ENCODE measurements at regions not wholly inside any gene's neighbourhood (a gene's known extent, or its start where the extent isn't known, plus 50 kb on each side); places are given as distances from the start of the nearest gene placed in this dataset.

DNA sequence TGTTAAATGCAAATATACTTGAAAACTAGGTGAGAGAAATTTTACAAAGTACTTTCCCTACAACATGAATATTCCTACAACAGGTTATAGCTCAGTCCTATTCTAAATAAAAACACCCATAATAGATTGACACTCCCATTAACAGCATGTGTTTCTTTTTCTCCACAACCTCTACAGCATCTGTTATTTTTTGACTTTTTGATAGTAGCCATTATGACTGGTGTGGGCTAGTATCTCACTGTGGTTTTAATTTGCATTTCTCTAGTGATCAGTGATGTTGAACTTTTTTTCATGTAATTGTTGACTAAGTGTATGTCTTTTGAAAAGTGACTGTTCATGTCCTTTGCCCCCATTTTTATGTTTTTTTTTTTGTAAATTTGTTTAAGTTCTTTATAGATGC, 1506.1 kb upstream of the CDH9 start:
- no peaks in the 10 kb centered on the region for H3K27me3 Mint-ChIP-seq (ENCODE audit: insufficient read depth, low read depth, poor library complexity)
- Histone ChIP-seq H3K4me1 (ENCODE audit: insufficient read depth) (no peaks in the 10 kb centered on the region), H3K4me2 (no peak overlapping the region), H3F3A (replicated peaks; ENCODE audit: low read depth) (no peaks in the 10 kb centered on the region), H2AFZ (no peak overlapping the region), H4K20me1 (replicated peaks; ENCODE audit: insufficient read depth) (no peaks in the 10 kb centered on the region), H3K4me3 (no peak overlapping the region), H3K9me2 (ENCODE audit: insufficient read depth) (no peaks in the 10 kb centered on the region), H3K27ac (ENCODE audit: low read depth) (no peak overlapping the region), H3K36me3 (ENCODE audit: insufficient read depth) (no peaks in the 10 kb centered on the region), H3K79me2 (replicated peaks; ENCODE audit: insufficient read depth) (no peaks in the 10 kb centered on the region), H3K27me3 (ENCODE audit: insufficient read depth) (no peaks in the 10 kb centered on the region)
- ATAC-seq (no peak), DNase-seq (ENCODE audit: low spot score) (no peak)
- H3K9me3 Mint-ChIP-seq, result peaks cover 3% of the 10 kb centered on the region; the same call in 1 of the 3 replicates
- TF ChIP-seq ZNF462 (CRISPR knock-in tag; IDR thresholded peaks at IDR 0.05) (no peak), ZNF331 (CRISPR knock-in tag; IDR thresholded peaks at IDR 0.05; ENCODE audit: low read depth) (no peak), ETS1 (IDR thresholded peaks at IDR 0.05) (no peak), EZH2 (IDR thresholded peaks at IDR 0.05; ENCODE audit: low read depth, unreplicated experiment) (no peak), CTCF (conservative IDR thresholded peaks at IDR 0.05; ENCODE audit: low read depth in 2 of 2) (no peak), EZH2phosphoT487 (IDR thresholded peaks at IDR 0.05; ENCODE audit: unreplicated experiment) (no peak), POLR2AphosphoS5 (IDR thresholded peaks at IDR 0.05; ENCODE audit: low read depth) (no peak), ZNF114 (CRISPR knock-in tag; IDR thresholded peaks at IDR 0.05) (no peak), STAT1 (IDR thresholded peaks at IDR 0.05; ENCODE audit: unreplicated experiment) (no peak), JUNB (IDR thresholded peaks at IDR 0.05; ENCODE audit: unreplicated experiment) (no peak), CREB1 (CRISPR knock-in tag; IDR thresholded peaks at IDR 0.05; ENCODE audit: low read depth) (no peak), NANOG (IDR thresholded peaks at IDR 0.05; ENCODE audit: borderline replicate concordance) (no peak)
- TF ChIP-seq, protein P1, sequence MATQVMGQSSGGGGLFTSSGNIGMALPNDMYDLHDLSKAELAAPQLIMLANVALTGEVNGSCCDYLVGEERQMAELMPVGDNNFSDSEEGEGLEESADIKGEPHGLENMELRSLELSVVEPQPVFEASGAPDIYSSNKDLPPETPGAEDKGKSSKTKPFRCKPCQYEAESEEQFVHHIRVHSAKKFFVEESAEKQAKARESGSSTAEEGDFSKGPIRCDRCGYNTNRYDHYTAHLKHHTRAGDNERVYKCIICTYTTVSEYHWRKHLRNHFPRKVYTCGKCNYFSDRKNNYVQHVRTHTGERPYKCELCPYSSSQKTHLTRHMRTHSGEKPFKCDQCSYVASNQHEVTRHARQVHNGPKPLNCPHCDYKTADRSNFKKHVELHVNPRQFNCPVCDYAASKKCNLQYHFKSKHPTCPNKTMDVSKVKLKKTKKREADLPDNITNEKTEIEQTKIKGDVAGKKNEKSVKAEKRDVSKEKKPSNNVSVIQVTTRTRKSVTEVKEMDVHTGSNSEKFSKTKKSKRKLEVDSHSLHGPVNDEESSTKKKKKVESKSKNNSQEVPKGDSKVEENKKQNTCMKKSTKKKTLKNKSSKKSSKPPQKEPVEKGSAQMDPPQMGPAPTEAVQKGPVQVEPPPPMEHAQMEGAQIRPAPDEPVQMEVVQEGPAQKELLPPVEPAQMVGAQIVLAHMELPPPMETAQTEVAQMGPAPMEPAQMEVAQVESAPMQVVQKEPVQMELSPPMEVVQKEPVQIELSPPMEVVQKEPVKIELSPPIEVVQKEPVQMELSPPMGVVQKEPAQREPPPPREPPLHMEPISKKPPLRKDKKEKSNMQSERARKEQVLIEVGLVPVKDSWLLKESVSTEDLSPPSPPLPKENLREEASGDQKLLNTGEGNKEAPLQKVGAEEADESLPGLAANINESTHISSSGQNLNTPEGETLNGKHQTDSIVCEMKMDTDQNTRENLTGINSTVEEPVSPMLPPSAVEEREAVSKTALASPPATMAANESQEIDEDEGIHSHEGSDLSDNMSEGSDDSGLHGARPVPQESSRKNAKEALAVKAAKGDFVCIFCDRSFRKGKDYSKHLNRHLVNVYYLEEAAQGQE (IDR thresholded peaks at IDR 0.05; ENCODE audit: unreplicated experiment), result no peak
- no peaks in the 10 kb centered on the region for H3K36me3 Mint-ChIP-seq (ENCODE audit: low read depth)
- no peak overlapping the region for H3K4me3 Mint-ChIP-seq
- H3K27ac Mint-ChIP-seq, result no peak overlapping the region
- H3K4me1 Mint-ChIP-seq, result no peaks in the 10 kb centered on the region

All from GM23338 (cell line).